HEK293T (cell line): ENCODE measurements at regions not wholly inside any gene's neighbourhood (a gene's known extent, or its start where the extent isn't known, plus 50 kb on each side); places are given as distances from the start of the nearest gene placed in this dataset.

Source experiments
- ARNT ChIP-seq: fragments of 450-650 bp; IDR thresholded peaks from 2 replicates; pipeline ENCODE4 v1.6.1; 2017; ENCODE audit warnings: mild to moderate bottlenecking
- FOXA1 ChIP-seq: fragments of 450-650 bp; IDR thresholded peaks from 2 replicates; pipeline ENCODE4 v1.6.1; 2016; ENCODE audit warnings: mild to moderate bottlenecking
- FOXK2 ChIP-seq: fragments of 450-650 bp; IDR thresholded peaks from 2 replicates; pipeline ENCODE4 v1.6.1; 2016; ENCODE audit warnings: mild to moderate bottlenecking
- FOXM1 ChIP-seq: fragments of 450-650 bp; IDR thresholded peaks from 2 replicates; pipeline ENCODE4 v1.6.1; 2017; ENCODE audit warnings: mild to moderate bottlenecking, borderline replicate concordance
- HDGF ChIP-seq: fragments of 450-650 bp; IDR thresholded peaks from 2 replicates; pipeline ENCODE4 v1.6.1; 2017; ENCODE audit warnings: antibody characterized with exemption, borderline replicate concordance
- SP1 ChIP-seq: fragments of 450-650 bp; IDR thresholded peaks from 2 replicates; pipeline ENCODE4 v1.6.1; 2017
- SUZ12 ChIP-seq: fragments of 450-650 bp; IDR thresholded peaks from 2 replicates; pipeline ENCODE4 v1.6.1; 2016; ENCODE audit warnings: mild to moderate bottlenecking
- TARDBP ChIP-seq: fragments of 450-650 bp; IDR thresholded peaks from 2 replicates; pipeline ENCODE4 v1.6.1; 2016
- ZNF384 ChIP-seq: fragments of 450-650 bp; IDR thresholded peaks from 2 replicates; pipeline ENCODE4 v1.6.1; 2016
- TF ChIP-seq, protein P1 (sequence below): fragments of 450-650 bp; IDR thresholded peaks from 2 replicates; pipeline ENCODE4 v1.6.1; 2016

DNA sequence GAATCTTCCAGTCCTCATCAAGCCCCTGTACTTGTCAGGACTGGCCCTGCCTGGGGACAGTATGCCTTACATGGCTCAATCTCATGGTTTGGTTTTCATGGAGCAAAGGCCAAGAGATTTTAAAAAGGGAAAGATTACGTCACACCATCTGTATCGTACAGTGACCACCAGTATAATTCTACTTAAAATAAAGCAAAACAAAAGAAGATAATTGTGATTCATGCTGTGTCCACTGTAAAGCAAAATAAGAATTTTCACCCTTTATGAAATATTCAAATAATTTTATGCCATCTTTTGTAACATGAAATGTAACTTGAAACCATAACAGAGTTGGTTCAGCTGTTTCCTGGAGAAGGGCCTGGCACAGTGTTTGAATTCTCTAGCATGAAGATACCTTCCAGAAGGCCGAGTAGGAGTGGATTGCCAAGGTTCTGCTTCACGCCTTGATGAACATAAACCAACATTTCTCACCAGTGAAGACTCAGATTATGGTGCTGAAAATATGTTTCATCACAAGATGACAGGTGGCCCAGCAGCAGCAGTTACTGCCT is 486.5 kb downstream of the RFPL4B start:
- TF ChIP-seq SUZ12 (no peak), FOXA1 (no peak), FOXK2 (no peak), HDGF (no peak), ZNF384 (no peak), ARNT (no peak), TARDBP (no peak), SP1 (no peak), FOXM1 (no peak)
- TF ChIP-seq, protein P1, sequence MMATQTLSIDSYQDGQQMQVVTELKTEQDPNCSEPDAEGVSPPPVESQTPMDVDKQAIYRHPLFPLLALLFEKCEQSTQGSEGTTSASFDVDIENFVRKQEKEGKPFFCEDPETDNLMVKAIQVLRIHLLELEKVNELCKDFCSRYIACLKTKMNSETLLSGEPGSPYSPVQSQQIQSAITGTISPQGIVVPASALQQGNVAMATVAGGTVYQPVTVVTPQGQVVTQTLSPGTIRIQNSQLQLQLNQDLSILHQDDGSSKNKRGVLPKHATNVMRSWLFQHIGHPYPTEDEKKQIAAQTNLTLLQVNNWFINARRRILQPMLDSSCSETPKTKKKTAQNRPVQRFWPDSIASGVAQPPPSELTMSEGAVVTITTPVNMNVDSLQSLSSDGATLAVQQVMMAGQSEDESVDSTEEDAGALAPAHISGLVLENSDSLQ = no peak
